ENCODE measurements at regions not wholly inside any gene's neighbourhood (a gene's known extent, or its start where the extent isn't known, plus 50 kb on each side); places are given as distances from the start of the nearest gene placed in this dataset.
A peak's percentile ranks its signal among the peaks of the same experiment; 100 is the strongest.

DNA sequence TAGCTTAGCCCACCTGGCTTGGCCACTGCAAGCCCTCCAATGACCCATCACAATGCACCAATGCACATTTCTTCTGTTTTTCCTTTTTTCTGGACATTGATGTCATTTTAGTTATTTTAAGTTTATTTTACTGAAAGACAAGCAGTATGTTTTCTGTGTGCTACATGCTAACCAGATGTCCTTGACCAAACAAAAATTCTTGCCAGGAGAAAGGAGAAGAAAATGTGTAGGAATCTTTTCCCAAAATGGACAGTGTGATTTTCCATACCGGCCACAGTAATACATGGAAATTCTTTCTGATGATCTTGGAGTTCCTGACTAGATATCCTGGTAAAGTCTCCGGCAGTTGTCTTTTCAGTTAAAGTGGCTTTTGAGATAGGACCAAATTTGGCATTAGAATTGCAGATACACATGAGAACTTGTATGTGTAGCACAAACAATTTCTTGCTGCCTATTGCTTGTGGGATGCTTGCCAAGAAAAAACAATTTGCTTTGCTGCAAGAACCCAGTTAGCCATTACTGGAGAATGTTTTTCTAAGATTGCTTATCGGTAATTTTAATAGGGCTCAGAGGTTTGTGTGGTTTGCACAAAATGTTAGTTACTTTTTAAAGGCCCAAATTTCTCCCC, 696.5 kb upstream of the CITED2 start:
- TF ChIP-seq POLR2A (IDR thresholded peaks at IDR 0.05) = no peak
- TF ChIP-seq CTCF (IDR thresholded peaks at IDR 0.05) = no peak
- peak; percentile 48 for TF ChIP-seq POLR2AphosphoS5 (IDR thresholded peaks at IDR 0.05)
